ENCODE measurements at regions not wholly inside any gene's neighbourhood (a gene's known extent, or its start where the extent isn't known, plus 50 kb on each side); places are given as distances from the start of the nearest gene placed in this dataset.

GRCh38 chr2:145625111-145625510 is 1105.2 kb upstream of the ZEB2 start:
- no peaks in the 10 kb centered on the region for H3K36me3 ChIP-seq (ENCODE audit: control insufficient read depth in 5 of 5, insufficient read depth in 5 of 5, low read length in 5 of 5)
- no peaks in the 10 kb centered on the region for H3K4me1 ChIP-seq (ENCODE audit: control insufficient read depth in 5 of 5, insufficient read depth in 5 of 5, low read length in 5 of 5)
- no peaks in the 10 kb centered on the region for H3K9me3 ChIP-seq (ENCODE audit: control insufficient read depth in 5 of 5, low read length in 5 of 5)
- no peak overlapping the region for H3K9ac ChIP-seq (ENCODE audit: low read length in 5 of 5)
- H3K4me3 ChIP-seq (ENCODE audit: low read depth in 1 of 5, low read length in 5 of 5) = no peak overlapping the region
- H3K27me3 ChIP-seq (ENCODE audit: control insufficient read depth in 5 of 5, insufficient read depth in 4 of 5, low read length in 5 of 5) = no peaks in the 10 kb centered on the region
- no peak overlapping the region for H3K27ac ChIP-seq (ENCODE audit: low read depth, low read length)

GRCh38 chr2:145623136-145623535 is 1103.2 kb upstream of the ZEB2 start:
- no peaks in the 10 kb centered on the region for H3K4me1 ChIP-seq (ENCODE audit: control insufficient read depth in 5 of 5, insufficient read depth in 5 of 5, low read length in 5 of 5)
- no peak overlapping the region for H3K4me3 ChIP-seq (ENCODE audit: low read depth in 1 of 5, low read length in 5 of 5)
- no peaks in the 10 kb centered on the region for H3K27me3 ChIP-seq (ENCODE audit: control insufficient read depth in 5 of 5, insufficient read depth in 4 of 5, low read length in 5 of 5)
- no peaks in the 10 kb centered on the region for H3K36me3 ChIP-seq (ENCODE audit: control insufficient read depth in 5 of 5, insufficient read depth in 5 of 5, low read length in 5 of 5)
- no peaks in the 10 kb centered on the region for H3K9me3 ChIP-seq (ENCODE audit: control insufficient read depth in 5 of 5, low read length in 5 of 5)
- H3K27ac ChIP-seq (ENCODE audit: low read depth, low read length) = no peak overlapping the region
- no peak overlapping the region for H3K9ac ChIP-seq (ENCODE audit: low read length in 5 of 5)

DNA sequence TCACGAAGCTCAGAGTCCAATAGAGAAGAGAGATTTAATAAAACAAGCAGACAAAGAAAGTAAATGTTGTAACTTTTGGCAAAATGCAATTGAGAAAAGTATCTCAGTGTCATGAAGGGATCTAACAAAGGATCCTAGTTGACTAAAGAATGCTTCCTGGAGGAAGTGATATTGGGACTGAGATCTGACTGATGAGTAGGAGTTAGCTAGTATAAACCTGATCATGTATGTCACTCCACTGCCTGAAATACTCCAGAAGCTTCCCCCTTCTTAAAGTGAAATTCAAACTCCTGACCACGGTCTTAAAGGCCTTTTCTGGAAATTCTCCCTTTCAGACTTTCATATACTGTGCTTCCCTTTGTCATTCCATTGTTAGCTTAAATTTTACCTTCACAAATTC is 1102.4 kb upstream of the ZEB2 start:
- H3K27ac ChIP-seq (ENCODE audit: low read depth, low read length) = no peak overlapping the region
- no peak overlapping the region for H3K9ac ChIP-seq (ENCODE audit: low read length in 5 of 5)
- no peak overlapping the region for H3K4me3 ChIP-seq (ENCODE audit: low read depth in 1 of 5, low read length in 5 of 5)
- no peaks in the 10 kb centered on the region for H3K36me3 ChIP-seq (ENCODE audit: control insufficient read depth in 5 of 5, insufficient read depth in 5 of 5, low read length in 5 of 5)
- no peaks in the 10 kb centered on the region for H3K27me3 ChIP-seq (ENCODE audit: control insufficient read depth in 5 of 5, insufficient read depth in 4 of 5, low read length in 5 of 5)
- no peaks in the 10 kb centered on the region for H3K9me3 ChIP-seq (ENCODE audit: control insufficient read depth in 5 of 5, low read length in 5 of 5)
- H3K4me1 ChIP-seq (ENCODE audit: control insufficient read depth in 5 of 5, insufficient read depth in 5 of 5, low read length in 5 of 5) = no peaks in the 10 kb centered on the region

- no peaks in the 10 kb centered on the region for H3K36me3 ChIP-seq (ENCODE audit: control insufficient read depth in 5 of 5, insufficient read depth in 5 of 5, low read length in 5 of 5)
- no peaks in the 10 kb centered on the region for H3K27me3 ChIP-seq (ENCODE audit: control insufficient read depth in 5 of 5, insufficient read depth in 4 of 5, low read length in 5 of 5)
- no peak overlapping the region for H3K4me3 ChIP-seq (ENCODE audit: low read depth in 1 of 5, low read length in 5 of 5)
- no peak overlapping the region for H3K9ac ChIP-seq (ENCODE audit: low read length in 5 of 5)
- no peak overlapping the region for H3K27ac ChIP-seq (ENCODE audit: low read depth, low read length)
- no peaks in the 10 kb centered on the region for H3K4me1 ChIP-seq (ENCODE audit: control insufficient read depth in 5 of 5, insufficient read depth in 5 of 5, low read length in 5 of 5)
- peaks cover 0 to 3% (median 0%) of the 10 kb centered on the region in 5 donors for H3K9me3 ChIP-seq (ENCODE audit: control insufficient read depth in 5 of 5, low read length in 5 of 5)
Observed at GRCh38 chr2:145617906-145618305, 1098.0 kb upstream of the ZEB2 start.

GRCh38 chr2:145617420-145617819 is 1097.5 kb upstream of the ZEB2 start:
- Histone ChIP-seq H3K36me3 (ENCODE audit: control insufficient read depth in 5 of 5, insufficient read depth in 5 of 5, low read length in 5 of 5) (no peaks in the 10 kb centered on the region), H3K27me3 (ENCODE audit: control insufficient read depth in 5 of 5, insufficient read depth in 4 of 5, low read length in 5 of 5) (no peaks in the 10 kb centered on the region), H3K4me3 (ENCODE audit: low read depth in 1 of 5, low read length in 5 of 5) (no peak overlapping the region), H3K9me3 (ENCODE audit: control insufficient read depth in 5 of 5, low read length in 5 of 5) (peaks cover 0 to 3% (median 0%) of the 10 kb centered on the region in 5 donors), H3K9ac (ENCODE audit: low read length in 5 of 5) (no peak overlapping the region), H3K27ac (ENCODE audit: low read depth, low read length) (no peak overlapping the region), H3K4me1 (ENCODE audit: control insufficient read depth in 5 of 5, insufficient read depth in 5 of 5, low read length in 5 of 5) (no peaks in the 10 kb centered on the region)

GRCh38 chr2:145615626-145616025 is 1095.7 kb upstream of the ZEB2 start:
- Histone ChIP-seq H3K27me3 (ENCODE audit: control insufficient read depth in 5 of 5, insufficient read depth in 4 of 5, low read length in 5 of 5) (no peaks in the 10 kb centered on the region), H3K4me1 (ENCODE audit: control insufficient read depth in 5 of 5, insufficient read depth in 5 of 5, low read length in 5 of 5) (no peaks in the 10 kb centered on the region), H3K36me3 (ENCODE audit: control insufficient read depth in 5 of 5, insufficient read depth in 5 of 5, low read length in 5 of 5) (no peaks in the 10 kb centered on the region), H3K4me3 (ENCODE audit: low read depth in 1 of 5, low read length in 5 of 5) (no peak overlapping the region), H3K27ac (ENCODE audit: low read depth, low read length) (no peak overlapping the region), H3K9ac (ENCODE audit: low read length in 5 of 5) (no peak overlapping the region), H3K9me3 (ENCODE audit: control insufficient read depth in 5 of 5, low read length in 5 of 5) (peaks cover 0 to 3% (median 0%) of the 10 kb centered on the region in 5 donors)

DNA sequence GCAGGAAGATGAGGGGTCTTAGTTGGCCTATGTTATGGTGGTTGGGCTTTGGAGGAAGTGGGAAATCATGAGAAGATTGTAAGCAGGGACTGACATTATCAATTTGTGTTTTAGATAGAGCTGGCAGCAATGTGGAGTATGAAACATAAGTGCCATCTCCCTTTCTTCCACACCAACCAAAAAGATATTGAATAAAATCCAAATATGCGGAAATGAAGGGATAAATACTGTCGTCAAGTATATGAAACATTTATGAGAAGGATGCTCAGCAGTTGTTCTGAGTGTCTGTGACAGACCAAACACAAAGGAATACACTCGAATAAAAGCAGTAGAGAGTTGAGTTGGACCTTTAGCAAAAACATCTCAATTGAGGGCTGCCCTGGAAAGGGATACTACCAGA is 1090.0 kb upstream of the ZEB2 start:
- peaks cover 0 to 3% (median 0%) of the 10 kb centered on the region in 5 donors for H3K9me3 ChIP-seq (ENCODE audit: control insufficient read depth in 5 of 5, low read length in 5 of 5)
- H3K4me1 ChIP-seq (ENCODE audit: control insufficient read depth in 5 of 5, insufficient read depth in 5 of 5, low read length in 5 of 5) = no peaks in the 10 kb centered on the region
- no peak overlapping the region for H3K27ac ChIP-seq (ENCODE audit: low read depth, low read length)
- no peak overlapping the region for H3K9ac ChIP-seq (ENCODE audit: low read length in 5 of 5)
- no peak overlapping the region for H3K4me3 ChIP-seq (ENCODE audit: low read depth in 1 of 5, low read length in 5 of 5)
- no peaks in the 10 kb centered on the region for H3K27me3 ChIP-seq (ENCODE audit: control insufficient read depth in 5 of 5, insufficient read depth in 4 of 5, low read length in 5 of 5)
- H3K36me3 ChIP-seq (ENCODE audit: control insufficient read depth in 5 of 5, insufficient read depth in 5 of 5, low read length in 5 of 5) = no peaks in the 10 kb centered on the region

- Histone ChIP-seq H3K36me3 (ENCODE audit: control insufficient read depth in 5 of 5, insufficient read depth in 5 of 5, low read length in 5 of 5) (no peaks in the 10 kb centered on the region), H3K27ac (ENCODE audit: low read depth, low read length) (no peak overlapping the region), H3K4me3 (ENCODE audit: low read depth in 1 of 5, low read length in 5 of 5) (no peak overlapping the region), H3K4me1 (ENCODE audit: control insufficient read depth in 5 of 5, insufficient read depth in 5 of 5, low read length in 5 of 5) (peaks cover 0 to 35% (median 15%) of the 10 kb centered on the region in 5 donors), H3K27me3 (ENCODE audit: control insufficient read depth in 5 of 5, insufficient read depth in 4 of 5, low read length in 5 of 5) (no peaks in the 10 kb centered on the region), H3K9ac (ENCODE audit: low read length in 5 of 5) (no peak overlapping the region), H3K9me3 (ENCODE audit: control insufficient read depth in 5 of 5, low read length in 5 of 5) (no peaks in the 10 kb centered on the region)
Observed at GRCh38 chr2:145601361-145601925, 1081.5 kb upstream of the ZEB2 start.

- Histone ChIP-seq H3K9ac (ENCODE audit: low read length in 5 of 5) (no peak overlapping the region), H3K4me3 (ENCODE audit: low read depth in 1 of 5, low read length in 5 of 5) (no peak overlapping the region), H3K27me3 (ENCODE audit: control insufficient read depth in 5 of 5, insufficient read depth in 4 of 5, low read length in 5 of 5) (no peaks in the 10 kb centered on the region), H3K4me1 (ENCODE audit: control insufficient read depth in 5 of 5, insufficient read depth in 5 of 5, low read length in 5 of 5) (peaks cover 0 to 35% (median 15%) of the 10 kb centered on the region in 5 donors), H3K27ac (ENCODE audit: low read depth, low read length) (no peak overlapping the region), H3K9me3 (ENCODE audit: control insufficient read depth in 5 of 5, low read length in 5 of 5) (no peaks in the 10 kb centered on the region), H3K36me3 (ENCODE audit: control insufficient read depth in 5 of 5, insufficient read depth in 5 of 5, low read length in 5 of 5) (no peaks in the 10 kb centered on the region)
Observed at GRCh38 chr2:145600811-145601210, 1080.9 kb upstream of the ZEB2 start.

GRCh38 chr2:145599756-145600155 is 1079.8 kb upstream of the ZEB2 start:
- Histone ChIP-seq H3K4me1 (ENCODE audit: control insufficient read depth in 5 of 5, insufficient read depth in 5 of 5, low read length in 5 of 5) (peaks cover 0 to 35% (median 15%) of the 10 kb centered on the region in 5 donors), H3K9me3 (ENCODE audit: control insufficient read depth in 5 of 5, low read length in 5 of 5) (no peaks in the 10 kb centered on the region), H3K27ac (ENCODE audit: low read depth, low read length) (peak overlapping the region; percentile 26), H3K36me3 (ENCODE audit: control insufficient read depth in 5 of 5, insufficient read depth in 5 of 5, low read length in 5 of 5) (no peaks in the 10 kb centered on the region), H3K27me3 (ENCODE audit: control insufficient read depth in 5 of 5, insufficient read depth in 4 of 5, low read length in 5 of 5) (no peaks in the 10 kb centered on the region), H3K9ac (ENCODE audit: low read length in 5 of 5) (no peak overlapping the region), H3K4me3 (ENCODE audit: low read depth in 1 of 5, low read length in 5 of 5) (no peak overlapping the region)

GRCh38 chr2:145598434-145598833 is 1078.5 kb upstream of the ZEB2 start:
- no peaks in the 10 kb centered on the region for H3K9me3 ChIP-seq (ENCODE audit: control insufficient read depth in 5 of 5, low read length in 5 of 5)
- peaks cover 0 to 38% (median 19%) of the 10 kb centered on the region in 5 donors for H3K4me1 ChIP-seq (ENCODE audit: control insufficient read depth in 5 of 5, insufficient read depth in 5 of 5, low read length in 5 of 5)
- no peak overlapping the region for H3K4me3 ChIP-seq (ENCODE audit: low read depth in 1 of 5, low read length in 5 of 5)
- H3K36me3 ChIP-seq (ENCODE audit: control insufficient read depth in 5 of 5, insufficient read depth in 5 of 5, low read length in 5 of 5) = no peaks in the 10 kb centered on the region
- H3K27me3 ChIP-seq (ENCODE audit: control insufficient read depth in 5 of 5, insufficient read depth in 4 of 5, low read length in 5 of 5) = no peaks in the 10 kb centered on the region
- H3K9ac ChIP-seq (ENCODE audit: low read length in 5 of 5) = no peak overlapping the region
- peak overlapping the region; percentile 63 for H3K27ac ChIP-seq (ENCODE audit: low read depth, low read length)
